Lung (tissue), 11 donors: ENCODE measurements at regions not wholly inside any gene's neighbourhood (a gene's known extent, or its start where the extent isn't known, plus 50 kb on each side); places are given as distances from the start of the nearest gene placed in this dataset.

Experiments used
- ATAC-seq: fragments of 200-7000 bp; cut with Tn5 transposase; one replicate; pipeline ENCODE4 v1.9.1; 2020; ENCODE audit warnings: moderate number of reproducible peaks; ENCODE audit not compliant: insufficient read depth, low FRiP score
- DNase-seq, 3 donors: peaks; one replicate each; pipeline ENCODE4 v3.0.0-alpha.2; 2013 to 2017
- H3K27ac ChIP-seq, 2 donors: one replicate each; pipeline ENCODE4 v1.5.1; 2013; ENCODE audit warnings: mild to moderate bottlenecking in 2 of 2, moderate library complexity in 2 of 2, control low read depth in 1 of 2, inconsistent platforms in 1 of 2, low read depth in 1 of 2, low read length in 1 of 2
- H3K27me3 ChIP-seq, 3 donors: one replicate each; pipeline ENCODE4 v1.5.1; 2013; ENCODE audit warnings: low read length in 2 of 3; ENCODE audit not compliant: control insufficient read depth in 3 of 3, insufficient read depth in 3 of 3
- H3K36me3 ChIP-seq, 4 donors: one replicate each; pipeline ENCODE4 v1.5.1; 2013; ENCODE audit warnings: low read length in 4 of 4, mild to moderate bottlenecking in 1 of 4, moderate library complexity in 1 of 4; ENCODE audit not compliant: control insufficient read depth in 4 of 4, insufficient read depth in 4 of 4
- H3K4me1 ChIP-seq, 5 donors: one replicate each; pipeline ENCODE4 v1.5.1; 2013; ENCODE audit warnings: low read length in 5 of 5, mild to moderate bottlenecking in 2 of 5, moderate library complexity in 1 of 5; ENCODE audit not compliant: control insufficient read depth in 5 of 5, insufficient read depth in 5 of 5
- H3K4me3 ChIP-seq: one replicate; pipeline ENCODE4 v1.5.1; 2013; ENCODE audit warnings: mild to moderate bottlenecking, control low read depth, moderate library complexity
- H3K9ac ChIP-seq, 2 donors: one replicate each; pipeline ENCODE4 v1.5.1; 2013; ENCODE audit warnings: low read length in 2 of 2, control low read depth in 1 of 2; ENCODE audit not compliant: insufficient read depth in 1 of 2
- H3K9me3 ChIP-seq, 4 donors: one replicate each; pipeline ENCODE4 v1.5.1; 2013; ENCODE audit warnings: low read length in 3 of 4, mild to moderate bottlenecking in 1 of 4, moderate library complexity in 1 of 4; ENCODE audit not compliant: control insufficient read depth in 4 of 4, insufficient read depth in 3 of 4
- CTCF ChIP-seq: IDR thresholded peaks from 2 replicates; pipeline ENCODE4 v1.5.1; 2012; ENCODE audit warnings: mild to moderate bottlenecking; ENCODE audit errors: control extremely low read depth, extremely low read depth
- WGBS, 2 donors: extraction: QIAGEN DNeasy Blood & Tissue Kit; methylation state at CpG; one replicate each; pipeline ENCODE4 v1.1.7; 2013; 5-methylcytosine and 5-hydroxymethylcytosine counted together
- donor health status: control.
- donor health status: control.
- donor health status: Bipolar disorder and iron deficiency.
- donor health status: healthy.
- donor health status: DM: yes; HTN: yes; CAD: no.

DNA sequence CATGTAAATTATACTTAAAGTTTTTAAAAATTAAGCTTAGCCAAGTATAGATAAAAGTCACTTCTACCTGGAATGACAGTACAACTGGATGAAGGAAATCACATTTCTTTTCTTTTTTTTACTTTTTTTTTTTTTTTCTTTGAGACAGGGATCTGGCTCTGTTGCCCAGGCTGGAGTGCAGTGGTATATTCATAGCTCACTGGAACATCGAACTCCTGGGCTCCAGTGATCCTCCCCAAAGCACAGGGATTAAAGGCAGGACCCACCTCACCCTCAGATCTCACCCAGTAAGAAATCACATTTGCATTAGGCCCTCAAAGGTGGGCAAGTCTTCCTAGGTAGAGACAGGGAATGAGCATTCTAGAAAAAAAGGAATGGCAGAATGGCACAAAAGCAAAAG lies 69.5 kb upstream of the C1GALT1 start:
- WGBS, 2 donors = 94 to 100% methylated on average over 1 of the region's 1 CpG
- Histone ChIP-seq H3K4me3 (no peak overlapping the region), H3K4me1 (peaks cover 0 to 7% (median 0%) of the 10 kb centered on the region in 5 donors), H3K27me3 (peaks cover 0 to 2% (median 0%) of the 10 kb centered on the region in 3 donors), H3K36me3 (no peaks in the 10 kb centered on the region), H3K9ac (no peak overlapping the region), H3K9me3 (no peaks in the 10 kb centered on the region), H3K27ac (no peak overlapping the region)
- DNase-seq = no peak
- TF ChIP-seq CTCF = no peak
- no peak for ATAC-seq

GRCh38 chr7:7114575-7115291 lies 67.6 kb upstream of the C1GALT1 start:
- H3K27ac ChIP-seq = no peak overlapping the region
- peaks cover 0 to 2% (median 0%) of the 10 kb centered on the region in 3 donors for H3K27me3 ChIP-seq
- H3K4me1 ChIP-seq = peaks cover 0 to 10% (median 0%) of the 10 kb centered on the region in 5 donors
- DNase-seq (peak in 2 of 3 donors; percentile 32 to 52), ATAC-seq (peak; percentile 71)
- H3K4me3 ChIP-seq = no peak overlapping the region
- no peak overlapping the region for H3K9ac ChIP-seq
- no peaks in the 10 kb centered on the region for H3K9me3 ChIP-seq
- 57 to 73% methylated on average over 6 of the region's 6 CpGs for WGBS, 2 donors
- no peak for TF ChIP-seq CTCF
- no peaks in the 10 kb centered on the region for H3K36me3 ChIP-seq

- H3K36me3 ChIP-seq = no peaks in the 10 kb centered on the region
- TF ChIP-seq CTCF = no peak
- no peak overlapping the region for H3K9ac ChIP-seq
- WGBS, 2 donors = 92 to 94% methylated on average over 10 of the region's 10 CpGs
- no peak for DNase-seq
- peaks cover 0 to 2% (median 0%) of the 10 kb centered on the region in 3 donors for H3K27me3 ChIP-seq
- no peak for ATAC-seq
- no peak overlapping the region for H3K4me3 ChIP-seq
- no peak overlapping the region for H3K27ac ChIP-seq
- peaks cover 0 to 11% (median 0%) of the 10 kb centered on the region in 5 donors for H3K4me1 ChIP-seq
- H3K9me3 ChIP-seq = no peaks in the 10 kb centered on the region
Measured at GRCh38 chr7:7117935-7118586, 64.3 kb upstream of the C1GALT1 start.
